Calu3 (cell line): ENCODE measurements at regions not wholly inside any gene's neighbourhood (a gene's known extent, or its start where the extent isn't known, plus 50 kb on each side); places are given as distances from the start of the nearest gene placed in this dataset.

Experiments
- BruUV-seq: library from RNA; stranded (reverse); fragments of 400-500 nt; replicated peaks from 2 replicates; lab custom pipeline; 2021; lab: Mats Ljungman, UMichigan
- CTCF ChIA-PET: fragments of 300-600 bp; sonication (Branson Sonifier 250); formaldehyde crosslinking; loops from one replicate; lab custom pipeline; 2022; ENCODE audit warnings: antibody characterized with exemption; lab: Charles Lee
- DNase-seq: peaks from one replicate; pipeline ENCODE4 v3.0.0; 2022
- H3K27ac Mint-ChIP-seq: one replicate; pipeline ENCODE4 v1.8.0; 2022; ENCODE audit warnings: mixed read lengths; ENCODE audit not compliant: unreplicated experiment
- H3K27me3 Mint-ChIP-seq: one replicate; pipeline ENCODE4 v1.8.0; 2022; ENCODE audit warnings: mixed read lengths; ENCODE audit not compliant: unreplicated experiment
- H3K36me3 Mint-ChIP-seq: one replicate; pipeline ENCODE4 v1.8.0; 2022; ENCODE audit warnings: mild to moderate bottlenecking, moderate library complexity, mixed read lengths; ENCODE audit not compliant: insufficient read depth, unreplicated experiment
- H3K4me1 Mint-ChIP-seq: one replicate; pipeline ENCODE4 v1.8.0; 2022; ENCODE audit warnings: mild to moderate bottlenecking, low read depth, mixed read lengths; ENCODE audit not compliant: unreplicated experiment
- H3K4me3 Mint-ChIP-seq: one replicate; pipeline ENCODE4 v1.8.0; 2022; ENCODE audit warnings: mild to moderate bottlenecking, low read depth, moderate library complexity, mixed read lengths; ENCODE audit not compliant: unreplicated experiment
- H3K9me3 Mint-ChIP-seq: one replicate; pipeline ENCODE4 v1.8.0; 2022; ENCODE audit warnings: low read depth, mixed read lengths; ENCODE audit not compliant: unreplicated experiment
- intact Hi-C: fragments of 100-400 bp; cut with micrococcal nuclease; formaldehyde crosslinking; loops from one replicate; pipeline ENCODE4 v1.10.0; 2022; ENCODE audit not compliant: unreplicated experiment
- TF ChIP-seq, protein P1 (sequence below): fragments of 200-600 bp; IDR thresholded peaks from one replicate; pipeline ENCODE4 v1.8.0; 2022; ENCODE audit warnings: antibody characterized with exemption; ENCODE audit not compliant: unreplicated experiment

DNA sequence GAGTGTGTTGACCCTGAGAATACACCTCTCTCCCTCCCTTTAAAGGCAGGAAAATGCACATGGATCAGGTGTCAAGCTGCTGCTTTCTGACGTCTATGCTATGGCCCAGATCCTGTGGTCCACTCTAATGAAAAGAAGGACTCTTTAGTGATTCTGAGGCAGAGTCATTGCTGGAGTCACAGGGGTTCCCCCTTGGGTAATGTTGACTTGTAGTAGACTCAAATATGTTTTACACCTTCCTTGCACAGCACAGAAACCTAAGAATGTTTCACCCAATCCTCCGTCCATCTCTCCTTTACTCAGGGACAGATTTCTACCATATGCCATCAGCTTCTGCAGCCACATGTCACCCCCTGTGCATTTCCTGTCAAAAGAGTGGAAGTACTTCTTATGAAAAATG is 525.4 kb downstream of the TMEM121 start:
- no peaks in the 10 kb centered on the region for H3K4me1 Mint-ChIP-seq
- peaks cover 74% of the 10 kb centered on the region for H3K27me3 Mint-ChIP-seq
- no peak overlapping the region for H3K4me3 Mint-ChIP-seq
- CTCF ChIA-PET: no interaction called here
- TF ChIP-seq, protein P1, sequence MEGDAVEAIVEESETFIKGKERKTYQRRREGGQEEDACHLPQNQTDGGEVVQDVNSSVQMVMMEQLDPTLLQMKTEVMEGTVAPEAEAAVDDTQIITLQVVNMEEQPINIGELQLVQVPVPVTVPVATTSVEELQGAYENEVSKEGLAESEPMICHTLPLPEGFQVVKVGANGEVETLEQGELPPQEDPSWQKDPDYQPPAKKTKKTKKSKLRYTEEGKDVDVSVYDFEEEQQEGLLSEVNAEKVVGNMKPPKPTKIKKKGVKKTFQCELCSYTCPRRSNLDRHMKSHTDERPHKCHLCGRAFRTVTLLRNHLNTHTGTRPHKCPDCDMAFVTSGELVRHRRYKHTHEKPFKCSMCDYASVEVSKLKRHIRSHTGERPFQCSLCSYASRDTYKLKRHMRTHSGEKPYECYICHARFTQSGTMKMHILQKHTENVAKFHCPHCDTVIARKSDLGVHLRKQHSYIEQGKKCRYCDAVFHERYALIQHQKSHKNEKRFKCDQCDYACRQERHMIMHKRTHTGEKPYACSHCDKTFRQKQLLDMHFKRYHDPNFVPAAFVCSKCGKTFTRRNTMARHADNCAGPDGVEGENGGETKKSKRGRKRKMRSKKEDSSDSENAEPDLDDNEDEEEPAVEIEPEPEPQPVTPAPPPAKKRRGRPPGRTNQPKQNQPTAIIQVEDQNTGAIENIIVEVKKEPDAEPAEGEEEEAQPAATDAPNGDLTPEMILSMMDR: no peak
- no TSS peak for BruUV-seq
- no peak for DNase-seq
- H3K9me3 Mint-ChIP-seq: peaks cover 4% of the 10 kb centered on the region
- no peaks in the 10 kb centered on the region for H3K36me3 Mint-ChIP-seq
- intact Hi-C loops: no loop called here
- H3K27ac Mint-ChIP-seq: no peak overlapping the region

DNA sequence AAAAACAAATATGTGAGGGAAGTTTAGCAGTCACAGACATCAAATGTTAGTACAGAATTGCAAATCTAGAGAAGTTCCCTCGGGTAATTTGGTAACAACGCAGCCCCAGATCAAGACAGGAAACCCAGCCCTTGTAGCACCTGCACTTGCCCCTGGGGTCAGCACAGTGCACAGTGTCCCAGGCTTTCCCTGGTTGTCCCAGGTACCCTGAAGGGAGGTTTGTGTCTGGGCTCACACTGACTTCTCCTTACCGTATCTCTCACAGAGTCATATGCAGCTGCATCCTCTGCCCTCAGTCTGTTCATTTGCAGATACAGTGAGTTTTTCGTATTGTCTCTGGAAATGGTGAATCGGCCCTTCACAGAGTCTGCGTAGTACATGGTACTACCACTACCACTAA is 528.9 kb downstream of the TMEM121 start:
- no peaks in the 10 kb centered on the region for H3K36me3 Mint-ChIP-seq

DNA sequence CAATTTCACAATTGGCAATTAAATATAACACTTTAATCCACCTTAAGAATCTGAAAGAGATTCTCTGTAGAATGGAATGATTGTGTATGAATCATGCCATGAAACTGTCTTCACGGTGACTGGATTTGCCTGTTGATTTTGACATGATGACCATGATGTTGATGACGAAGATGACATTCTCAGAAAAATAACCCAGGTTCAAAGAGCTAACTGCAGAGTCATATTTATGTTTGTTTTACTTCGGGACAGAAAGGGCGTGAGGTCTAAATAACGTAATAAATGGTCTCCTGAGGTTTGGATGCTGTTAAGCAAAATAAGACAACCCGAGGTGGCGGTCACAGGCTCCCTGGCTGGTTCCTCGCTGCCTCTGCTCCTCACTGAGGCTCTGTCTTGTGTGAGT is 532.0 kb downstream of the TMEM121 start:
- CTCF ChIA-PET: no interaction called here
- peaks cover 90% of the 10 kb centered on the region for H3K27me3 Mint-ChIP-seq
- H3K9me3 Mint-ChIP-seq: no peaks in the 10 kb centered on the region
- TF ChIP-seq, protein P1: no peak
- no peaks in the 10 kb centered on the region for H3K4me1 Mint-ChIP-seq
- DNase-seq: no peak
- no peaks in the 10 kb centered on the region for H3K36me3 Mint-ChIP-seq
- intact Hi-C loops: no loop called here
- H3K4me3 Mint-ChIP-seq: no peak overlapping the region
- no TSS peak for BruUV-seq
- H3K27ac Mint-ChIP-seq: no peak overlapping the region

More for the DNA sequence above, 528.9 kb downstream of the TMEM121 start:
- H3K9me3 Mint-ChIP-seq: no peaks in the 10 kb centered on the region
- no peak overlapping the region for H3K4me3 Mint-ChIP-seq
- H3K27ac Mint-ChIP-seq: no peak overlapping the region
- H3K4me1 Mint-ChIP-seq: no peaks in the 10 kb centered on the region
- BruUV-seq: no TSS peak
- CTCF ChIA-PET: no interaction called here
- H3K27me3 Mint-ChIP-seq: peaks cover 80% of the 10 kb centered on the region
- TF ChIP-seq, protein P1: no peak
- DNase-seq: no peak
- intact Hi-C loops: no loop called here

DNA sequence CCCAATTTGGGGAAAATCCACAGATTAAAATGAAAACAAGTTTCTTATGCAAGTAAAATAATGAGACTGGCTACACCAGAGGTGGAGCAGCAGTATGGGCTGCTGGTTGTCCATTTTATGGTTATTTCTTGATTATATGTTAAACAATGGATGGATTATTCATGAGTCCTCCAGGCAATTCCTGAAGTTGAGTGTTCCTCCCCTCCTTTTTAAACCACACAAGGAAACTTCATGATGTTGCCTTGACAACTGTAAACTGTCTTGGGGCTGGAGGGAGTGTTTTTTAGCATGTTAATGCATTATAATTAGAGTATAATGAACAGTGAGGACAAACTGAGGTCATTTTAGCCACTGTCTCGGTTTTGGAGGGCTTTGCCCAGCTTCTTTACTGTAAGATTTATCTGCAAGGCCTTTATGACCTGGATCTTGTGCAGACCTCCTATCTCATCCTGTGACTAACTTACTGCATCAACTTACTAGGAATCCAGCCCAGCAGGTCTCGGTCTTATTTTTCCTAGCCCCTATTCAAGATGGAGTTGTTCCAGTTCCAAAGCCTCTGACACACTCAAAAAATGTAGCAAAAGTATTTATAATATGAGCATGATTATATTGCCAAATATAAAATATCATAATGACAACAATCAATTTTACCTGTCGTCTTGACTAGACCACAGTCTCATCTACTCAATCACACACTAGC is 534.0 kb downstream of the TMEM121 start:
- no peak for DNase-seq
- intact Hi-C loops: no loop called here
- BruUV-seq: no TSS peak
- H3K4me3 Mint-ChIP-seq: no peak overlapping the region
- no peaks in the 10 kb centered on the region for H3K9me3 Mint-ChIP-seq
- peaks cover 75% of the 10 kb centered on the region for H3K27me3 Mint-ChIP-seq
- TF ChIP-seq, protein P1: no peak
- H3K36me3 Mint-ChIP-seq: no peaks in the 10 kb centered on the region
- CTCF ChIA-PET: no interaction called here
- no peaks in the 10 kb centered on the region for H3K4me1 Mint-ChIP-seq
- H3K27ac Mint-ChIP-seq: no peak overlapping the region
